GM12873 (cell line): ENCODE measurements at regions not wholly inside any gene's neighbourhood (a gene's known extent, or its start where the extent isn't known, plus 50 kb on each side); places are given as distances from the start of the nearest gene placed in this dataset.

Source experiments
- TF ChIP-seq, protein P1 (sequence below): IDR thresholded peaks from 2 replicates; pipeline ENCODE4 v1.5.1; 2012; ENCODE audit warnings: low read depth, mild to moderate bottlenecking, moderate library complexity, low read length, control low read depth; ENCODE audit not compliant: insufficient read depth; ENCODE audit errors: missing control alignments

DNA sequence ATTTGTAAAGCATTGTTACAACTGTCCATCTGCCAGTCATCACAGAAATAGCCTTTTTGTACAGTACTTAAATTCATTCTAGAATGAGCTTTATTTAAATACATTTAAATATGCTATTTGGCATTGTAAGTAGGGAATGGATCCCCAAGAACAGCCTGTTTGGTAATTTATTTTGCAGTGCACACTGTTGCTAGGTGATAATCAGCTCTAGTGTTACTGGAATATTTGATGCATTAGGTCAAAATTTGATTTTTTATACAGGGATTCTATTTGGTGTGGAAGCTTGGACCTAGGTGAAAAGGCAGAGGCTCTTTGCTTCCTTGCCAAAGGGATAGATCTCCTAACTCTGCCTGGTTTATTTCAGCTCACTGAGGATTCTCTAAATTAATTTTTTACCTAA is 593.7 kb downstream of the EPM2A start:
- TF ChIP-seq, protein P1, sequence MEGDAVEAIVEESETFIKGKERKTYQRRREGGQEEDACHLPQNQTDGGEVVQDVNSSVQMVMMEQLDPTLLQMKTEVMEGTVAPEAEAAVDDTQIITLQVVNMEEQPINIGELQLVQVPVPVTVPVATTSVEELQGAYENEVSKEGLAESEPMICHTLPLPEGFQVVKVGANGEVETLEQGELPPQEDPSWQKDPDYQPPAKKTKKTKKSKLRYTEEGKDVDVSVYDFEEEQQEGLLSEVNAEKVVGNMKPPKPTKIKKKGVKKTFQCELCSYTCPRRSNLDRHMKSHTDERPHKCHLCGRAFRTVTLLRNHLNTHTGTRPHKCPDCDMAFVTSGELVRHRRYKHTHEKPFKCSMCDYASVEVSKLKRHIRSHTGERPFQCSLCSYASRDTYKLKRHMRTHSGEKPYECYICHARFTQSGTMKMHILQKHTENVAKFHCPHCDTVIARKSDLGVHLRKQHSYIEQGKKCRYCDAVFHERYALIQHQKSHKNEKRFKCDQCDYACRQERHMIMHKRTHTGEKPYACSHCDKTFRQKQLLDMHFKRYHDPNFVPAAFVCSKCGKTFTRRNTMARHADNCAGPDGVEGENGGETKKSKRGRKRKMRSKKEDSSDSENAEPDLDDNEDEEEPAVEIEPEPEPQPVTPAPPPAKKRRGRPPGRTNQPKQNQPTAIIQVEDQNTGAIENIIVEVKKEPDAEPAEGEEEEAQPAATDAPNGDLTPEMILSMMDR = no peak

DNA sequence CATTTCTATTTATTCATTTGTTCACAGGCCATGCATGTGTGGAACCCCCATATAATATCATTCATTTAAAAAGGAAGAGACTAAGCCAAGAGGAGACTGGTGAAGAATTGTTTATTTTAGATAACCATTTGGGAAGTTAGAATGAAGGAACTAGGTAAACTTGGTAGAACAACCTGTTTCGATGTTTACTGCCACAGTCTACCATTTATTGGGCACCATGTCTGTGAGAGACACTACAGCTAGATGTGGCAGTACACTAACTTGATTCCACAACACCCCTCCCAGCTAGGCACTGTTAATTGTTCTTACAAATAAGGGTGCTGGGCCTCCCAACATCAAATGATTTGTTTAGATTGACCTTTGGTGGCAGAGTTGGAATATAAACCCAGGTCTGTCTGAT is 592.4 kb downstream of the EPM2A start:
- TF ChIP-seq, protein P1 = no peak

DNA sequence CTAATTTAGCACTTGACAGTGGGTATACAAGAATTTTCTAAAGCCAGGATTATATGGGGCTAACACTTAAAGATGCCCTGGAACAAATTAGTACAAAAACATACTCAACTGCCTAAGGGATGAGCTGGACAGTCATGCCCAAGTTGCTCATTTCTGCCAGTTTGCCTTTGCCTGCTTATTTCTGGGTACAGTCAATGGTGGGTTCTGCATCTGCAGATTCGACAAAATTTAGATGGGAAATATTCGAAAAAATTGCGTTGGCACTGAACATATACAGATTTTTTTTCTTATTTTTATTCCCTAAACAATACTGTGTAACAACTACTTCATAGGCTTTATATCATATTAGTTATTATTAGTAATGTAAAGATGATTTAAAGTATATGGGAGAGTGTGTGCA is 591.9 kb downstream of the EPM2A start:
- TF ChIP-seq, protein P1 = no peak

DNA sequence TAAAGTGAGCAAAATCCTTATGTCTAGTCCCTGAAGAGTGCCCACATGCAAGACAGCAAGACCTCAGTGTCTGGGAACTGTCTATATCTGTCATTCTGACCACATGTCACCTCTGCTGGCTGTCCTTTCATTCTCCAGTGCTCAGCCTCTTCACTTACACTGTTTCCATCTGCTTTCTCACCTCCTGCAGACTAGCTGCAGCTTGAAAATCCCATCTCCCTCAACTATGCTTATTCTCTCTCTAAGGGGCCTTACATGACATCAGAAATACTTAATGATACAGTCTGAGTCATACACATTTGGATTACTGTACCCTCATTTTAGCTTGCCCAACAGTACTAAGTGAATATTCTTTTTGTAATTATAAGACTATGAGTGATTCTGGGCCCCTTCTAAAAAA is 587.8 kb downstream of the EPM2A start:
- TF ChIP-seq, protein P1 = no peak

DNA sequence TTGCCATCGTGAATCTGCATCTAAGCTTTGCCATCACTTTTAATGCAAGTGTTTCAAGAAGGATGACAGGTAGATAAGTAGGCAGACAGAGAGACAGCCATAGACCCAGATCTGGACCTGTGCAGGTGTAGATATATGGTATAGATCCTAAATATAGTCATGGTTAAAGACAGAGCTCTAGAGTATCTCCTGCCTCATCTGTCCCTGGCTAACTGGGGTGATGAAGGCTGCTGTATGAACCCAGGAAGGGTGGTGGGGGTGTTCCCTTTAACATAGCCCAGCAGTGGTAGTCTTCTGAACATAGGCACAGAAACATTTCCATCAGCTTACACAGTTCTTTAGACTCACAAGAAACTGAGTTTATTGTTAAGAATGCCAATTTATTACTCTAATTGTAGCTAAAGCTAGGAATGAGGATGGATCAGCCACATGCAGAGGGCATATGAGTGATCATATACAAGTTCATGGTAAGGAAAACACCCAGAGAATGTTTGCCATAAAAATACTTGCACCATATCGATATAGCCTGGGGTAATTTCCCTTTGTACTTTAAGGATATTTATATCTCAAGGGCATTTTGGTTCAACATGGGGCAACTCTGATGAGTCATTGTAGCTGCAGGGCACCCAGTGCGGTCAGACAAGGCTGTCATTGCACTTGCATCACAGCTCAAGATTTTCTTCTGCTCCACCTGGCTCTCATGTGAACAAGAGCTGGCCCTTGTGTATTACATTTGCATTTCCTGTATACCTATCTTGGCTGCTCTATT is 587.2 kb downstream of the EPM2A start:
- TF ChIP-seq, protein P1 = no peak

DNA sequence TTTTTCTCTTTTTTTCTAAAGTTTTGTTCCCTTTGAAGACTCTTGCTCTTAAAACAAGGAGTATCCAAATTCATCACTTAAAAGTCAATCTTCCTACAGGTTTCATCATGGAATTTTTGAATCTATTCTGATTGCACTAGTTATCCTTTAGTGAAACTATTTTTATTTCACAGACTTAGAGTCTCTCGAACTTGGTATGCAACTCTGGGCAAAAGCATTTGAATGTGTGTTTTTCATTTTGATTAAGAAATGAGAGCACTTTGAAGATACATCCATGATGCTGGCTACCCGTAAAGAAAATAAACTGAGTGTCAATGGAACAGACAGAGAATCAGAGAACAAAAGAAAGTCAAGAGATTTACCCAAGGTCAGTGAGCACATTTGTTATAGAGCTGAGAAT is 586.5 kb downstream of the EPM2A start:
- TF ChIP-seq, protein P1 = no peak

DNA sequence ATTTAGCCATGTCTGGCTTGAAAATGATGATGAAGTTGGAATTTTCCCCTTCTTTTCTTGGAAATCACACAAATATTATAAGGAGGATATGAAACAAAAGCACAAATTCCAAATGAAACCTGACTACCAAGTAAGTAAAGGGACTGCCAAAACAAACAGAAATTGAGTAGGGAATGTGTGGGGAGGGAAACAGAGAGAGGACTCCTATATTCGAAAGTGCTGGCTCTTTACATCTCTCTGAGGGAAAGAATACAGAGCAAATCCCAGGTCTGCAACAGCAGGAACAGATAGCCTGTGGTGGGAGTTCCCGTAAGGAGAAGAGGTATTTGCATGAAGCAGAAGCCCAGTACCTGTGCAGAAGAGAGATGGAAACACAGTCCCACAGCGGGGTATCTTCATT is 583.7 kb downstream of the EPM2A start:
- TF ChIP-seq, protein P1 = no peak
